ENCODE measurements at regions not wholly inside any gene's neighbourhood (a gene's known extent, or its start where the extent isn't known, plus 50 kb on each side); places are given as distances from the start of the nearest gene placed in this dataset.

DNA sequence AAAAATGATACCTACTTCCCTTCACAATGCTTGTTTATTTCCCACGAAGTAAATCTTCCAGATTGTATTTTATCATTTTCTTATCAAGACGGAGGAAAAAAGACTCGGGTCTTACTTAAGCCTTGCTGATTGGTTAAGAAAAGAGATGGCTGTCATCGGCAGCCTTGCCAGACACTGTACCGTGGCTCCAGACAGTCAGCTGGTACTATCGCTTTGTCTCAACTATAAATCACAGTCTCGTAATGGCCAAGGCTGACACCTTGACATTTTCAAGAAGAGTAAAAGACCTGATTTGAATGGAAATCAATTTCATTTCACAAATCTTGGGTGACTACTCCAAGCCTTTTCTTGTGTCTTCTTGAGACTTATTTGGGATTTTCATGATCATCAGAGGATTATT lies 868.0 kb downstream of the USP25 start:
- TF ChIP-seq, protein P1, sequence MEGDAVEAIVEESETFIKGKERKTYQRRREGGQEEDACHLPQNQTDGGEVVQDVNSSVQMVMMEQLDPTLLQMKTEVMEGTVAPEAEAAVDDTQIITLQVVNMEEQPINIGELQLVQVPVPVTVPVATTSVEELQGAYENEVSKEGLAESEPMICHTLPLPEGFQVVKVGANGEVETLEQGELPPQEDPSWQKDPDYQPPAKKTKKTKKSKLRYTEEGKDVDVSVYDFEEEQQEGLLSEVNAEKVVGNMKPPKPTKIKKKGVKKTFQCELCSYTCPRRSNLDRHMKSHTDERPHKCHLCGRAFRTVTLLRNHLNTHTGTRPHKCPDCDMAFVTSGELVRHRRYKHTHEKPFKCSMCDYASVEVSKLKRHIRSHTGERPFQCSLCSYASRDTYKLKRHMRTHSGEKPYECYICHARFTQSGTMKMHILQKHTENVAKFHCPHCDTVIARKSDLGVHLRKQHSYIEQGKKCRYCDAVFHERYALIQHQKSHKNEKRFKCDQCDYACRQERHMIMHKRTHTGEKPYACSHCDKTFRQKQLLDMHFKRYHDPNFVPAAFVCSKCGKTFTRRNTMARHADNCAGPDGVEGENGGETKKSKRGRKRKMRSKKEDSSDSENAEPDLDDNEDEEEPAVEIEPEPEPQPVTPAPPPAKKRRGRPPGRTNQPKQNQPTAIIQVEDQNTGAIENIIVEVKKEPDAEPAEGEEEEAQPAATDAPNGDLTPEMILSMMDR (IDR thresholded peaks at IDR 0.05), result no peak
- TF ChIP-seq POLR2A (IDR thresholded peaks at IDR 0.05), result no peak
